K562 (cell line): ENCODE measurements at regions not wholly inside any gene's neighbourhood (a gene's known extent, or its start where the extent isn't known, plus 50 kb on each side); places are given as distances from the start of the nearest gene placed in this dataset.
A peak's percentile ranks its signal among the peaks of the same experiment; 100 is the strongest.

Experiments
- IRF1 ChIP-seq: sonication (generic); formaldehyde crosslinking; IDR thresholded peaks from 2 replicates; pipeline ENCODE4 v1.8.0; 2022; ENCODE audit warnings: missing genetic modification reagents, mild to moderate bottlenecking, borderline replicate concordance
- MAFK ChIP-seq: IDR thresholded peaks from 2 replicates; pipeline ENCODE4 v1.6.1; 2011; ENCODE audit warnings: low read length, improper control_type of control experiment
- NKRF ChIP-seq: fragments of 450-650 bp; IDR thresholded peaks from 2 replicates; pipeline ENCODE4 v1.6.1; 2016; ENCODE audit warnings: borderline replicate concordance
- PRPF4 ChIP-seq: fragments of 200-400 bp; formaldehyde crosslinking; IDR thresholded peaks from one replicate; pipeline ENCODE4 v1.6.1; 2017; ENCODE audit warnings: low read length, low read depth, mild to moderate bottlenecking; ENCODE audit not compliant: insufficient read depth, poor library complexity, severe bottlenecking
- TCF7 ChIP-seq: sonication (generic); IDR thresholded peaks from 2 replicates; pipeline ENCODE4 v1.6.1; 2016; ENCODE audit warnings: antibody characterized with exemption, borderline replicate concordance
- TSC22D4 ChIP-seq: fragments of 450-650 bp; IDR thresholded peaks from 2 replicates; pipeline ENCODE4 v1.6.1; 2016; ENCODE audit warnings: missing genetic modification characterization, missing biosample characterization, control low read depth
- YBX1 ChIP-seq: fragments of 450-650 bp; IDR thresholded peaks from 2 replicates; pipeline ENCODE4 v1.7.1; 2016; ENCODE audit warnings: mild to moderate bottlenecking
- ZNF263 ChIP-seq: sonication (generic); formaldehyde crosslinking; IDR thresholded peaks from 2 replicates; pipeline ENCODE4 v1.8.0; 2022; ENCODE audit warnings: mild to moderate bottlenecking, missing genetic modification reagents, borderline replicate concordance
- ZNF408 ChIP-seq: fragments of 250-450 bp; sonication (Bioruptor Pico); IDR thresholded peaks from 2 replicates; pipeline ENCODE4 v1.4.0; 2020; ENCODE audit warnings: low read depth, mild to moderate bottlenecking, moderate library complexity
- ZNF695 ChIP-seq: fragments of 450-650 bp; formaldehyde crosslinking; IDR thresholded peaks from 2 replicates; pipeline ENCODE4 v1.4.0; 2020; ENCODE audit warnings: mild to moderate bottlenecking, moderate library complexity
- ZNF717 ChIP-seq: fragments of 250-450 bp; sonication (Bioruptor Pico); IDR thresholded peaks from 2 replicates; pipeline ENCODE4 v1.5.0; 2021
- TF ChIP-seq, protein P1 (sequence below): fragments of 250-450 bp; sonication (Bioruptor Pico); IDR thresholded peaks from 2 replicates; pipeline ENCODE4 v1.4.0; 2020
- TF ChIP-seq, protein P2 (sequence below): fragments of 250-450 bp; sonication (Bioruptor Pico); IDR thresholded peaks from 2 replicates; pipeline ENCODE4 v1.5.0; 2021
- TF ChIP-seq, protein P3 (sequence below): sonication (generic); formaldehyde crosslinking; IDR thresholded peaks from 2 replicates; pipeline ENCODE4 v1.8.0; 2022; ENCODE audit warnings: missing genetic modification reagents, mild to moderate bottlenecking, moderate library complexity, borderline replicate concordance

- peak; percentile 6; the same call in 1 of the 2 replicates for TF ChIP-seq IRF1 (CRISPR knock-in tag)
- TF ChIP-seq PRPF4: peak; percentile 98
- no peak for TF ChIP-seq ZNF408 (CRISPR knock-in tag)
- TF ChIP-seq, protein P1, sequence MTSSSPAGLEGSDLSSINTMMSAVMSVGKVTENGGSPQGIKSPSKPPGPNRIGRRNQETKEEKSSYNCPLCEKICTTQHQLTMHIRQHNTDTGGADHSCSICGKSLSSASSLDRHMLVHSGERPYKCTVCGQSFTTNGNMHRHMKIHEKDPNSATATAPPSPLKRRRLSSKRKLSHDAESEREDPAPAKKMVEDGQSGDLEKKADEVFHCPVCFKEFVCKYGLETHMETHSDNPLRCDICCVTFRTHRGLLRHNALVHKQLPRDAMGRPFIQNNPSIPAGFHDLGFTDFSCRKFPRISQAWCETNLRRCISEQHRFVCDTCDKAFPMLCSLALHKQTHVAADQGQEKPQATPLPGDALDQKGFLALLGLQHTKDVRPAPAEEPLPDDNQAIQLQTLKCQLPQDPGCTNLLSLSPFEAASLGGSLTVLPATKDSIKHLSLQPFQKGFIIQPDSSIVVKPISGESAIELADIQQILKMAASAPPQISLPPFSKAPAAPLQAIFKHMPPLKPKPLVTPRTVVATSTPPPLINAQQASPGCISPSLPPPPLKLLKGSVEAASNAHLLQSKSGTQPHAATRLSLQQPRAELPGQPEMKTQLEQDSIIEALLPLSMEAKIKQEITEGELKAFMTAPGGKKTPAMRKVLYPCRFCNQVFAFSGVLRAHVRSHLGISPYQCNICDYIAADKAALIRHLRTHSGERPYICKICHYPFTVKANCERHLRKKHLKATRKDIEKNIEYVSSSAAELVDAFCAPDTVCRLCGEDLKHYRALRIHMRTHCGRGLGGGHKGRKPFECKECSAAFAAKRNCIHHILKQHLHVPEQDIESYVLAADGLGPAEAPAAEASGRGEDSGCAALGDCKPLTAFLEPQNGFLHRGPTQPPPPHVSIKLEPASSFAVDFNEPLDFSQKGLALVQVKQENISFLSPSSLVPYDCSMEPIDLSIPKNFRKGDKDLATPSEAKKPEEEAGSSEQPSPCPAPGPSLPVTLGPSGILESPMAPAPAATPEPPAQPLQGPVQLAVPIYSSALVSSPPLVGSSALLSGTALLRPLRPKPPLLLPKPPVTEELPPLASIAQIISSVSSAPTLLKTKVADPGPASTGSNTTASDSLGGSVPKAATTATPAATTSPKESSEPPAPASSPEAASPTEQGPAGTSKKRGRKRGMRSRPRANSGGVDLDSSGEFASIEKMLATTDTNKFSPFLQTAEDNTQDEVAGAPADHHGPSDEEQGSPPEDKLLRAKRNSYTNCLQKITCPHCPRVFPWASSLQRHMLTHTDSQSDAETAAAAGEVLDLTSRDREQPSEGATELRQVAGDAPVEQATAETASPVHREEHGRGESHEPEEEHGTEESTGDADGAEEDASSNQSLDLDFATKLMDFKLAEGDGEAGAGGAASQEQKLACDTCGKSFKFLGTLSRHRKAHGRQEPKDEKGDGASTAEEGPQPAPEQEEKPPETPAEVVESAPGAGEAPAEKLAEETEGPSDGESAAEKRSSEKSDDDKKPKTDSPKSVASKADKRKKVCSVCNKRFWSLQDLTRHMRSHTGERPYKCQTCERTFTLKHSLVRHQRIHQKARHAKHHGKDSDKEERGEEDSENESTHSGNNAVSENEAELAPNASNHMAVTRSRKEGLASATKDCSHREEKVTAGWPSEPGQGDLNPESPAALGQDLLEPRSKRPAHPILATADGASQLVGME (CRISPR knock-in tag): no peak
- TF ChIP-seq MAFK: no peak; the same call in 1 of the 2 replicates
- TF ChIP-seq TCF7: no peak
- 0 out of 2 replicates have a peak, but pooled peaks have one; percentile 53 for TF ChIP-seq ZNF695 (CRISPR knock-in tag)
- no peak for TF ChIP-seq YBX1
- peak; percentile 56; the same call in 1 of the 2 replicates for TF ChIP-seq ZNF263
- TF ChIP-seq, protein P2, sequence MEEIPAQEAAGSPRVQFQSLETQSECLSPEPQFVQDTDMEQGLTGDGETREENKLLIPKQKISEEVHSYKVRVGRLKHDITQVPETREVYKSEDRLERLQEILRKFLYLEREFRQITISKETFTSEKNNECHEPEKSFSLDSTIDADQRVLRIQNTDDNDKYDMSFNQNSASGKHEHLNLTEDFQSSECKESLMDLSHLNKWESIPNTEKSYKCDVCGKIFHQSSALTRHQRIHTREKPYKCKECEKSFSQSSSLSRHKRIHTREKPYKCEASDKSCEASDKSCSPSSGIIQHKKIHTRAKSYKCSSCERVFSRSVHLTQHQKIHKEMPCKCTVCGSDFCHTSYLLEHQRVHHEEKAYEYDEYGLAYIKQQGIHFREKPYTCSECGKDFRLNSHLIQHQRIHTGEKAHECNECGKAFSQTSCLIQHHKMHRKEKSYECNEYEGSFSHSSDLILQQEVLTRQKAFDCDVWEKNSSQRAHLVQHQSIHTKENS (CRISPR knock-in tag): no peak
- peak; percentile 63; the same call in 1 of the 2 replicates for TF ChIP-seq ZNF717
- TF ChIP-seq TSC22D4 (tag): no peak
- 0 out of 2 replicates have a peak, but pooled peaks have one; percentile 39 for TF ChIP-seq NKRF
- TF ChIP-seq, protein P3, sequence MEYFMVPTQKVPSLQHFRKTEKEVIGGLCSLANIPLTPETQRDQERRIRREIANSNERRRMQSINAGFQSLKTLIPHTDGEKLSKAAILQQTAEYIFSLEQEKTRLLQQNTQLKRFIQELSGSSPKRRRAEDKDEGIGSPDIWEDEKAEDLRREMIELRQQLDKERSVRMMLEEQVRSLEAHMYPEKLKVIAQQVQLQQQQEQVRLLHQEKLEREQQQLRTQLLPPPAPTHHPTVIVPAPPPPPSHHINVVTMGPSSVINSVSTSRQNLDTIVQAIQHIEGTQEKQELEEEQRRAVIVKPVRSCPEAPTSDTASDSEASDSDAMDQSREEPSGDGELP: peak; percentile 90
Observed at GRCh38 chr6:26196846-26197635, 109.8 kb downstream of the HFE start (continued).
